ENCODE measurements at regions not wholly inside any gene's neighbourhood (a gene's known extent, or its start where the extent isn't known, plus 50 kb on each side); places are given as distances from the start of the nearest gene placed in this dataset.

- H3K4me3 ChIP-seq (ENCODE audit: low read depth, low read length) = no peak overlapping the region
- TF ChIP-seq CTCF (IDR thresholded peaks at IDR 0.05; ENCODE audit: low read depth, low read length) = no peak
Measured at GRCh38 chr2:59746291-59746690, 807.2 kb downstream of the BCL11A start.

GRCh38 chr2:59745085-59745484 lies 808.4 kb downstream of the BCL11A start:
- H3K4me3 ChIP-seq (ENCODE audit: low read depth, low read length) = no peak overlapping the region
- TF ChIP-seq CTCF (IDR thresholded peaks at IDR 0.05; ENCODE audit: low read depth, low read length) = no peak

GRCh38 chr2:59744436-59744835 lies 809.0 kb downstream of the BCL11A start:
- TF ChIP-seq CTCF (IDR thresholded peaks at IDR 0.05; ENCODE audit: low read depth, low read length) = no peak
- H3K4me3 ChIP-seq (ENCODE audit: low read depth, low read length) = no peak overlapping the region

- TF ChIP-seq CTCF (IDR thresholded peaks at IDR 0.05; ENCODE audit: low read depth, low read length) = no peak
- H3K4me3 ChIP-seq (ENCODE audit: low read depth, low read length) = no peak overlapping the region
Measured at GRCh38 chr2:59741840-59742239, 811.6 kb downstream of the BCL11A start.

GRCh38 chr2:59739166-59739565 lies 814.3 kb downstream of the BCL11A start:
- H3K4me3 ChIP-seq (ENCODE audit: low read depth, low read length) = no peak overlapping the region
- TF ChIP-seq CTCF (IDR thresholded peaks at IDR 0.05; ENCODE audit: low read depth, low read length) = no peak

GRCh38 chr2:59737299-59737698 lies 816.2 kb downstream of the BCL11A start:
- H3K4me3 ChIP-seq (ENCODE audit: low read depth, low read length) = no peak overlapping the region
- no peak for TF ChIP-seq CTCF (IDR thresholded peaks at IDR 0.05; ENCODE audit: low read depth, low read length)

GRCh38 chr2:59734743-59735142 lies 818.7 kb downstream of the BCL11A start:
- H3K4me3 ChIP-seq (ENCODE audit: low read depth, low read length) = no peak overlapping the region
- no peak for TF ChIP-seq CTCF (IDR thresholded peaks at IDR 0.05; ENCODE audit: low read depth, low read length)

Measured in WI38 (cell line).